ENCODE measurements at regions not wholly inside any gene's neighbourhood (a gene's known extent, or its start where the extent isn't known, plus 50 kb on each side); places are given as distances from the start of the nearest gene placed in this dataset.

DNA sequence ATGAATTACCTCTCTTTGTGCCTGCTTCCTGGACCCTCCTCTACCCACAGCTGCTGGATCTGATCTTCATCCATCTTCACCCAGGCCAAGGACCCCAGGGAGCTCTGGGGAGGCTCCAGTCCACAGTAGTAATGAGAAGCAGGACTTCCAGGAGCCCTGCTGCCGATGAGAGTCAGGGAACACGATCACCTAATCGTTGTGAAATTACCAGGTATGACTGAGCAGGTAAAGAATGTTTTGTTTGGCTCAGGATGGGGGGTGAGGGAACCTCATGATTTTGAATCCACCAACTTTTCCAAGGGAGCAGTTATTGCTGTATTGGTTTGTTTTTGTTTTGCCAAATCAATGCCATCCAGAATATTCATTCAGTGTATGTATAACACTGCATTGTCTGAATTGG lies 454.0 kb downstream of the PLPP3 start:
- H2BK20ac ChIP-seq (ENCODE audit: low read length) = no peak overlapping the region
- H2BK120ac ChIP-seq (replicated peaks; ENCODE audit: low read depth, low read length) = no peak overlapping the region
- no peak overlapping the region for H3K4ac ChIP-seq (replicated peaks; ENCODE audit: insufficient read length, low read depth, low read length)
- H3K56ac ChIP-seq (replicated peaks; ENCODE audit: insufficient read length, low read depth, low read length) = no peak overlapping the region
- WGBS, 2 experiments (ENCODE audit: extremely low coverage in 1 of 2, insufficient coverage in 1 of 2, insufficient read length in 1 of 2, insufficient replicate concordance in 2 of 2, low coverage in 1 of 2, low lambda C conversion rate in 2 of 2, missing lambda C conversion rate in 1 of 2) = 96% methylated on average over 3 of the region's 3 CpGs; no CpG with 5 or more reads in 1 of the 2 experiments
- H3K79me2 ChIP-seq (ENCODE audit: control insufficient read depth in 1 of 2, insufficient read depth in 2 of 2, low read length in 2 of 2) = no peaks in the 10 kb centered on the region
- H2AK5ac ChIP-seq (ENCODE audit: low read depth, low read length) = no peak overlapping the region
- no peaks in the 10 kb centered on the region for H3K79me1 ChIP-seq (ENCODE audit: low read depth, low read length)
- no peaks in the 10 kb centered on the region for H3K4me1 ChIP-seq (replicated peaks in 1 of 4; ENCODE audit: control insufficient read depth in 3 of 4, insufficient read depth in 4 of 4, low read length in 3 of 4)
- H3K27ac ChIP-seq (ENCODE audit: low read depth, low read length) = no peak overlapping the region
- H3K18ac ChIP-seq (ENCODE audit: extremely low read depth, low read length) = no peak overlapping the region
- TF ChIP-seq CEBPB (IDR thresholded peaks at IDR 0.05; ENCODE audit: low read depth, low read length) (no peak), TAF7 (optimal IDR thresholded peaks at IDR 0.05; ENCODE audit: borderline replicate concordance, low read depth, low read length) (no peak), CBX8 (IDR thresholded peaks at IDR 0.05; ENCODE audit: borderline replicate concordance, low read depth, low read length) (no peak), MAFK (IDR thresholded peaks at IDR 0.05; ENCODE audit: low read depth, low read length) (no peak), RNF2 (IDR thresholded peaks at IDR 0.05; ENCODE audit: borderline replicate concordance, low read depth, low read length, missing control alignments, poor library complexity, severe bottlenecking) (no peak), POLR2A (IDR thresholded peaks at IDR 0.05; ENCODE audit: control extremely low read depth in 1 of 2, low read depth in 2 of 2, low read length in 2 of 2) (no peak), GTF2F1 (IDR thresholded peaks at IDR 0.05; ENCODE audit: borderline replicate concordance, low read depth, low read length) (no peak), PHF8 (conservative IDR thresholded peaks at IDR 0.05; ENCODE audit: low read depth, low read length) (no peak), RAD21 (IDR thresholded peaks at IDR 0.05 in 1 of 2, conservative IDR thresholded peaks at IDR 0.05 in 1 of 2; ENCODE audit: low read depth in 2 of 2, low read length in 2 of 2) (no peak)
- TF ChIP-seq, protein P1, sequence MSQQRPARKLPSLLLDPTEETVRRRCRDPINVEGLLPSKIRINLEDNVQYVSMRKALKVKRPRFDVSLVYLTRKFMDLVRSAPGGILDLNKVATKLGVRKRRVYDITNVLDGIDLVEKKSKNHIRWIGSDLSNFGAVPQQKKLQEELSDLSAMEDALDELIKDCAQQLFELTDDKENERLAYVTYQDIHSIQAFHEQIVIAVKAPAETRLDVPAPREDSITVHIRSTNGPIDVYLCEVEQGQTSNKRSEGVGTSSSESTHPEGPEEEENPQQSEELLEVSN (IDR thresholded peaks at IDR 0.05) = no peak
- no peaks in the 10 kb centered on the region for H3K27me3 ChIP-seq (replicated peaks in 1 of 4; ENCODE audit: control insufficient read depth in 3 of 4, extremely low read depth in 1 of 4, insufficient read depth in 3 of 4, low read length in 3 of 4)
- no peaks in the 10 kb centered on the region for H3K36me3 ChIP-seq (ENCODE audit: control insufficient read depth in 2 of 4, insufficient read depth in 4 of 4, low read length in 3 of 4)
- DNase-seq (ENCODE audit: low read depth in 1 of 2, low spot score in 2 of 2) = no peak
- H2AFZ ChIP-seq (ENCODE audit: low read length) = peak overlapping the region; percentile 26
- H3K9me3 ChIP-seq (ENCODE audit: insufficient read depth in 2 of 2, low read depth in 1 of 2, low read length in 1 of 2) = 0 out of 4 replicates have a peak, but pooled peaks cover 0 to 2% of the 10 kb centered on the region in 2 experiments
- H4K20me1 ChIP-seq (replicated peaks in 1 of 2; ENCODE audit: control insufficient read depth in 1 of 2, insufficient read depth in 2 of 2, low read length in 2 of 2) = no peaks in the 10 kb centered on the region
- no peak overlapping the region for H3K9ac ChIP-seq (replicated peaks in 1 of 4; ENCODE audit: extremely low read depth in 1 of 4, low read depth in 3 of 4, low read length in 3 of 4)
- H3K23me2 ChIP-seq (ENCODE audit: low read depth, low read length) = no peaks in the 10 kb centered on the region
- no peak overlapping the region for H3K4me2 ChIP-seq (ENCODE audit: insufficient read depth in 1 of 2, low read depth in 2 of 2, low read length in 2 of 2)
- no peak overlapping the region for H2BK15ac ChIP-seq (ENCODE audit: low read length)
- no peak overlapping the region for H3K23ac ChIP-seq (ENCODE audit: insufficient read length)
- H2BK12ac ChIP-seq (ENCODE audit: low read depth, low read length) = no peak overlapping the region
- no peak overlapping the region for H4K8ac ChIP-seq (ENCODE audit: extremely low read depth, insufficient read depth, low read length)
- ChIA-PET CTCF (ENCODE audit: partially characterized antibody) (interaction anchor here (0.6 to 1.6 kb wide), 2 partner anchors 9 to 81 kb away, joined by 3 to 4 read pairs; no protein-coding TSS in a partner anchor), POLR2A (ENCODE audit: partially characterized antibody) (no interaction called here)
- no peak for FAIRE-seq
- H3K14ac ChIP-seq (ENCODE audit: insufficient read length) = no peak overlapping the region
- no peak overlapping the region for H4K91ac ChIP-seq (replicated peaks; ENCODE audit: insufficient read length, low read length)
- no peak overlapping the region for H4K5ac ChIP-seq (ENCODE audit: insufficient read length, low read depth, low read length)
- H3K4me3 ChIP-seq (ENCODE audit: extremely low read depth in 1 of 4, insufficient read depth in 2 of 4, low read depth in 3 of 4, low read length in 4 of 4) = no peak overlapping the region
- no peak overlapping the region for H2BK5ac ChIP-seq (ENCODE audit: low read depth, low read length)
